ENCODE measurements at regions not wholly inside any gene's neighbourhood (a gene's known extent, or its start where the extent isn't known, plus 50 kb on each side); places are given as distances from the start of the nearest gene placed in this dataset.

DNA sequence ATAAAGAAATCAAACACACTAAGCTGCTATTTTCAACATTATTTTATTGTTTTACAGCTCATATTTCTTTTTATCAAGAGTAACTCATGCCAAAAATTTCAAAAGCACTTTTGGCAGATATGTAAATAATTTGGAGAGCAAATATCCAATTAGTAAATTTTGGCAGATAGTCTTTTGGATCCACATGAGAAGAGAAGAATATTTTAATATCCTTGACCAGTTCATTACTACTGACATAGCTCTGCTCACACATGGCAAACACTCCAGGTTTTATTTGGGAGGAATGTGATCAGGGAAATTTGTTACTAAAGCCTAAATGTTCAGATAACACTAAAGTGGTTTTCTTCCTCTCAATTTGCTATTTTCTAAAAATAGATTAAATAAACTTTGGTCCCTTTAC, 1054.3 kb downstream of the FAT4 start:
- H3K4me1 ChIP-seq (ENCODE audit: insufficient read depth, low read length) = no peaks in the 10 kb centered on the region
- FAIRE-seq (no peak), DNase-seq (ENCODE audit: low read depth) (no peak)
- H3K27me3 Mint-ChIP-seq (ENCODE audit: low read depth, unreplicated experiment) = no peaks in the 10 kb centered on the region
- H2AFZ ChIP-seq (ENCODE audit: low read depth, low read length) = no peak overlapping the region
- no peak overlapping the region for H3K4me3 Mint-ChIP-seq (ENCODE audit: unreplicated experiment)
- no peaks in the 10 kb centered on the region for H4K20me1 ChIP-seq (ENCODE audit: insufficient read depth, low read length)
- no peak overlapping the region for H3K27ac ChIP-seq (ENCODE audit: low read depth, low read length)
- H3K79me2 ChIP-seq (ENCODE audit: insufficient read depth, low read length) = no peaks in the 10 kb centered on the region
- H3K4me1 Mint-ChIP-seq (ENCODE audit: low read depth, unreplicated experiment) = peaks cover 1% of the 10 kb centered on the region
- H3K27me3 ChIP-seq (ENCODE audit: insufficient read depth, low read length) = no peaks in the 10 kb centered on the region
- no peak overlapping the region for H3K9ac ChIP-seq (ENCODE audit: low read length)
- no peaks in the 10 kb centered on the region for H3K36me3 Mint-ChIP-seq (ENCODE audit: low read depth, unreplicated experiment)
- H3K4me2 ChIP-seq (ENCODE audit: low read length) = no peak overlapping the region
- no peak overlapping the region for H3K4me3 ChIP-seq (ENCODE audit: insufficient read depth, low read depth, low read length)
- no peaks in the 10 kb centered on the region for H3K36me3 ChIP-seq (ENCODE audit: insufficient read depth, low read length)
- H3K9me3 ChIP-seq (ENCODE audit: insufficient read depth, low read depth, low read length) = no peaks in the 10 kb centered on the region
- H3K27ac Mint-ChIP-seq (ENCODE audit: unreplicated experiment) = no peak overlapping the region
- TF ChIP-seq, protein P1, sequence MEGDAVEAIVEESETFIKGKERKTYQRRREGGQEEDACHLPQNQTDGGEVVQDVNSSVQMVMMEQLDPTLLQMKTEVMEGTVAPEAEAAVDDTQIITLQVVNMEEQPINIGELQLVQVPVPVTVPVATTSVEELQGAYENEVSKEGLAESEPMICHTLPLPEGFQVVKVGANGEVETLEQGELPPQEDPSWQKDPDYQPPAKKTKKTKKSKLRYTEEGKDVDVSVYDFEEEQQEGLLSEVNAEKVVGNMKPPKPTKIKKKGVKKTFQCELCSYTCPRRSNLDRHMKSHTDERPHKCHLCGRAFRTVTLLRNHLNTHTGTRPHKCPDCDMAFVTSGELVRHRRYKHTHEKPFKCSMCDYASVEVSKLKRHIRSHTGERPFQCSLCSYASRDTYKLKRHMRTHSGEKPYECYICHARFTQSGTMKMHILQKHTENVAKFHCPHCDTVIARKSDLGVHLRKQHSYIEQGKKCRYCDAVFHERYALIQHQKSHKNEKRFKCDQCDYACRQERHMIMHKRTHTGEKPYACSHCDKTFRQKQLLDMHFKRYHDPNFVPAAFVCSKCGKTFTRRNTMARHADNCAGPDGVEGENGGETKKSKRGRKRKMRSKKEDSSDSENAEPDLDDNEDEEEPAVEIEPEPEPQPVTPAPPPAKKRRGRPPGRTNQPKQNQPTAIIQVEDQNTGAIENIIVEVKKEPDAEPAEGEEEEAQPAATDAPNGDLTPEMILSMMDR (IDR thresholded peaks at IDR 0.05; ENCODE audit: insufficient read depth, low read depth, low read length) = no peak
- no peak for TF ChIP-seq EZH2 (IDR thresholded peaks at IDR 0.05; ENCODE audit: insufficient read depth, low read length)
- H3K9me3 Mint-ChIP-seq (ENCODE audit: unreplicated experiment) = no peaks in the 10 kb centered on the region

DNA sequence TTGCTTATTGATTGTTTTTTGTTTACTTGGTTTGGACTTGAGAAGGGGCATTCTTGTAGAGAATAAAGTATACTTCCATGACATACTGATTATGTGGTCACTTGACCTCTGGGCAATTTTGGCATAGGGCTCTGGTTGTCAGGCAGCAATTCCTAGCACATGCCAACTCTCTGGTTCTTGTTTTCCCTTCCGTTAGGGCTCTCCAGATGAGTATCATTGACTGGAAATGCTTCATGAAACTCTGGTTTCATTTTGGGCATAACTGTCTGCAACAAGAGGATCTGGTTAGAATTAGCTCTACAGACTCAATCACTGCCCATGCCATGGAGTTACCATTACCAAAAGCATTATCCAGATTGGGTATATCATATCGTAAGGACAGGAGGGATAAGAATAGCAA, 1057.9 kb downstream of the FAT4 start:
- no peaks in the 10 kb centered on the region for H3K9me3 ChIP-seq (ENCODE audit: insufficient read depth, low read depth, low read length)
- DNase-seq (ENCODE audit: low read depth) = no peak
- H3K4me2 ChIP-seq (ENCODE audit: low read length) = no peak overlapping the region
- no peaks in the 10 kb centered on the region for H3K36me3 ChIP-seq (ENCODE audit: insufficient read depth, low read length)
- no peaks in the 10 kb centered on the region for H3K4me1 ChIP-seq (ENCODE audit: insufficient read depth, low read length)
- no peaks in the 10 kb centered on the region for H3K27me3 ChIP-seq (ENCODE audit: insufficient read depth, low read length)
- no peak for FAIRE-seq
- H3K36me3 Mint-ChIP-seq (ENCODE audit: low read depth, unreplicated experiment) = no peaks in the 10 kb centered on the region
- no peaks in the 10 kb centered on the region for H4K20me1 ChIP-seq (ENCODE audit: insufficient read depth, low read length)
- H3K79me2 ChIP-seq (ENCODE audit: insufficient read depth, low read length) = no peaks in the 10 kb centered on the region
- H3K27ac ChIP-seq (ENCODE audit: low read depth, low read length) = no peak overlapping the region
- H3K4me1 Mint-ChIP-seq (ENCODE audit: low read depth, unreplicated experiment) = no peaks in the 10 kb centered on the region
- no peak overlapping the region for H3K4me3 Mint-ChIP-seq (ENCODE audit: unreplicated experiment)
- no peak overlapping the region for H3K9ac ChIP-seq (ENCODE audit: low read length)
- TF ChIP-seq, protein P1 (IDR thresholded peaks at IDR 0.05; ENCODE audit: insufficient read depth, low read depth, low read length) = no peak
- no peak for TF ChIP-seq EZH2 (IDR thresholded peaks at IDR 0.05; ENCODE audit: insufficient read depth, low read length)
- H3K27ac Mint-ChIP-seq (ENCODE audit: unreplicated experiment) = no peak overlapping the region
- H3K27me3 Mint-ChIP-seq (ENCODE audit: low read depth, unreplicated experiment) = no peaks in the 10 kb centered on the region
- no peaks in the 10 kb centered on the region for H3K9me3 Mint-ChIP-seq (ENCODE audit: unreplicated experiment)
- no peak overlapping the region for H2AFZ ChIP-seq (ENCODE audit: low read depth, low read length)
- no peak overlapping the region for H3K4me3 ChIP-seq (ENCODE audit: insufficient read depth, low read depth, low read length)

DNA sequence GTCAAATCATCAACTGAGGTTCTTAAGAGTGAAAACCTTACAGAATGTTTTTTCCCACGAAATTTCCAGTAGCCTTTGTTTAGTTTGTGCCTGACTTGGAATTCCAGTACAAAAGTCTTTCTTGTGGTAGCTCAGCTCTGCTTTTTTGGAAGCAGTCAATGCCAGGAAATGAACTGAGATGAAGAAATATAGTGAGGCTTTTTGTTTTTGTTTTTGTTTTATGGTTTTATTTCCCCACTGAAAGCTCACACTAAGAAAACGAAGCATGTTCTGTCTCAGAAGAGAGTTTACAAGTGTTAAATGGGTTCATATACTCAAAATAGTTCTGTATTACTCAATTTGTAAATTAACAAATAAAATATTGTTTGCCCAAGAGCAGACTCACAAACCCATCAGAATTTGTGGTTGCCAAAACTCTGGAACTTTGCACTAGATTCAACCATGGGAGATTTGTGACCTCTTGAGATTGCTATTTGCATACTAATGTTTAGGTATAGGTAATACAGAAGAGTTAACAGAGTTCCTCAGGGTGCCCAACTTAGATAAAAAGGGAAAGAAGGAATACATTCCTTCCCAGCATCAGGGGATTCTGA, 1060.8 kb downstream of the FAT4 start:
- Histone ChIP-seq H4K20me1 (ENCODE audit: insufficient read depth, low read length) (no peaks in the 10 kb centered on the region), H3K36me3 (ENCODE audit: insufficient read depth, low read length) (no peaks in the 10 kb centered on the region), H2AFZ (ENCODE audit: low read depth, low read length) (no peak overlapping the region), H3K4me2 (ENCODE audit: low read length) (no peak overlapping the region), H3K9me3 (ENCODE audit: insufficient read depth, low read depth, low read length) (no peaks in the 10 kb centered on the region), H3K27me3 (ENCODE audit: insufficient read depth, low read length) (no peaks in the 10 kb centered on the region), H3K9ac (ENCODE audit: low read length) (no peak overlapping the region), H3K79me2 (ENCODE audit: insufficient read depth, low read length) (no peaks in the 10 kb centered on the region), H3K4me3 (ENCODE audit: insufficient read depth, low read depth, low read length) (no peak overlapping the region), H3K4me1 (ENCODE audit: insufficient read depth, low read length) (no peaks in the 10 kb centered on the region), H3K27ac (ENCODE audit: low read depth, low read length) (no peak overlapping the region)
- H3K36me3 Mint-ChIP-seq (ENCODE audit: low read depth, unreplicated experiment) = no peaks in the 10 kb centered on the region
- H3K4me1 Mint-ChIP-seq (ENCODE audit: low read depth, unreplicated experiment) = no peaks in the 10 kb centered on the region
- DNase-seq (ENCODE audit: low read depth) (peak; percentile 4), FAIRE-seq (no peak)
- no peaks in the 10 kb centered on the region for H3K27me3 Mint-ChIP-seq (ENCODE audit: low read depth, unreplicated experiment)
- H3K4me3 Mint-ChIP-seq (ENCODE audit: unreplicated experiment) = no peak overlapping the region
- peaks cover 7% of the 10 kb centered on the region for H3K9me3 Mint-ChIP-seq (ENCODE audit: unreplicated experiment)
- no peak overlapping the region for H3K27ac Mint-ChIP-seq (ENCODE audit: unreplicated experiment)
- TF ChIP-seq, protein P1 (IDR thresholded peaks at IDR 0.05; ENCODE audit: insufficient read depth, low read depth, low read length) = no peak
